GM21825 (cell line): ENCODE measurements at regions not wholly inside any gene's neighbourhood (a gene's known extent, or its start where the extent isn't known, plus 50 kb on each side); places are given as distances from the start of the nearest gene placed in this dataset.

Experiments used
- ATAC-seq: cut with Tn5 transposase; IDR thresholded peaks from one replicate; pipeline ENCODE4 v1.9.1; 2021; ENCODE audit warnings: mild to moderate bottlenecking, moderate library complexity; ENCODE audit not compliant: unreplicated experiment

DNA sequence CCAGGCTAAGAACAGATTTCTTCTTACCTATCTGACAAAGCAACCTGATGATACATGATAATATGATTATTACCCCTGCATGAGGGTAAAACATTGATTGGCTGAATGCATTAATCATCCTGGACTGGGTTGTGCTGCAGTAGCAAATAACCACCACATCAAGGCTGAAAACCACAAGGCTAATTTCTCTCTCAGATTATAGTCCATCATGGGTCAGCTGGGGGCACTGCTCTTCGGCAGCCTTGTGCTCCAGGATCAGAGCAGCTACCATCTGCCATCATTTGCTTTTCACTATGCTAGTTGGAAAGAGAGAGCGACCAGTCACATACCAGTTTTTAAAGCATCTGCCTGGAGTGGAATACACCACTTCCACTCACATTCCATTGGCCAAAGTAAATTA, 383.5 kb downstream of the RASEF start:
- no peak for ATAC-seq

DNA sequence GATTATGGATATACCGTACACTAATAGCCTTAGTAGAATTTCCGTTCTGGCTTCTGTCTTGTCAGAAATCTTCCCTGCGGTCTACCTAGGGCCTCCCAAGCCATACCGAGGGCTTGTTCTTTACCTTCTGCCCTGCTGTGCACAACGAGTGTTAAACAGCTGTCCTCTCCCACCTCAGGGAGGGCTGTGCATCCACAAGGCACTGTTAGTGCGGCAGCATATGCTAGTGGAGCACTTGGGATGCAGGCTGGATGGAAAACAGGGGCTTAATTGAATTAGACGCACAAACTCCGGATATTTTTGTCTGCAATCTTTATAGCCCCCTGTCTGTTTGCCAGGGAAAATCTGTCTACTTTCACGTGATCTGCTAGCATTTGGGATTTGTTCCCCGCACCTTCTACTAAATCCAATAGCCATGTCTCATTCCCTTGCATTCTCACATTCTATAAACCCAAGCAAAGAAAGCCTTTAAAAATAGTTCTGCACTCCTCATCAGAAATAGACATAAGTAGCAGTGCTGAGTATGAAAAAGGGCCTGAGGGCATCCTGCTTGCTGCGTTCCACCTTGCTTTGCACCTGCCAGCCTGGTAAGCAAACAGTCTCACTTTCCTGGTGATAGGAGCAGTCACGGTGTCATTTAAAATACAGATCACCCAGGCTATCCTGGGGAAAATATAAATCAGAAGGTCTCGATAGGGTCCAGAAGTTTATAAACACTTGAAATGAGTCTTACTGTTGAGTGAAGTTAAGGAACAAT, 382.6 kb downstream of the RASEF start:
- no peak for ATAC-seq

- no peak for ATAC-seq
Measured at GRCh38 chr9:82681809-82682208, 381.1 kb downstream of the RASEF start.

DNA sequence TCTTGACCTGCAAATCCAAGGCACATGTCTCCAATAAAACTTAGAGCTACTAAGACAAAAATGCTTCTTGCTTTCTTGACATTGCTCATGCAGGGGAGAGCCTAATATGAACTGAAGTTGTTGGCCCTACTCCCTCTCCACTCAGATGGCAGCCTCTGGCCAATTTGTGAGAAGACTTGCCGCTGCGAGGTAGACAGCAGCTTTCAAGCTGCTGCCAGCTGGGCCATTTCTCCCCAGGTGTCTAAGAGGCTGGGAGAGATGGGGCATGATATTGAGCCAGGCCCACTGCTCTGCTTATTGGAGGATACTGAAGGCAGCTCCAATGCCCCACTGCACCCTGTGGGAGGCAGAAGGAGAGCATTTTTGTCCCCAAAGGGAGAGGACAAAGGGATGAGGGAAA, 380.5 kb downstream of the RASEF start:
- ATAC-seq: no peak

DNA sequence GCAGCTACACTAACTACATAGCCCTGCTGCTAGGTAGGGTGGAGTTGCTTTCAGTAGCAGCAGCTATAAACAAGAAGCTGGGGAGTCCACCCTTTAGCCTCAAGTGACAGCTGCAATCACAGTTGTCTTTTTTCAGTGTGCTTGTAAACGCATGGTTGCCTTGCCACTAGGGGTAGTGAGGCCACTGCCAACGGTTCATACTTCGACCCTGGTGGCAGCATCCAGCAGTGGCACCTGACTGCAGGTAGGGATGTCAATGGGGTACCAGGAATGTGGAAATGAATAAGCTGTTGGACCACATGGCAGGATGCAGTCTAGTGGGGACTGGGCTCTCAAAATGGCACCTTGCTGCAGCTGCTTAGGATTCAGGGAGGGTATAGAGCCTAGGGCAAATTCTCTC, 367.2 kb downstream of the RASEF start:
- no peak for ATAC-seq

- no peak for ATAC-seq
Measured at GRCh38 chr9:82706786-82707185, 356.2 kb downstream of the RASEF start.

DNA sequence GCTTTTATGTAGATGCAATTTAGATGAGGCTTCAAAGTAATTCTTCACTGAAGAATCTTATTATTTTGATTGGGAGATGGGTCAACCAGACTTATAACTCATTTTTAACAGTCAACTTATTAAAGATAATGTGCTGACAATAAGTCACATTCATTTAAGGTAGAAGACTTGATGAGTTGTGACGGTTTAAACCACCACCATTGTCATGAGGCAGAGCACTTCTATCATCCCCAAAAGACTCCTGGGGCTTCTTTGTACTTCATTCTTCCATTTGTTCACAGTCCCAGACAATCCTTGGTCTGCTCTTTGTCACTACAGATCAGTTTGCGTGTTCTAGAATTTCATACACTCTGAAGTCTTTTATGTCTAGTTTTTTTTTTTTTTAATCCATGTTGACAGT, 346.1 kb downstream of the RASEF start:
- no peak for ATAC-seq

DNA sequence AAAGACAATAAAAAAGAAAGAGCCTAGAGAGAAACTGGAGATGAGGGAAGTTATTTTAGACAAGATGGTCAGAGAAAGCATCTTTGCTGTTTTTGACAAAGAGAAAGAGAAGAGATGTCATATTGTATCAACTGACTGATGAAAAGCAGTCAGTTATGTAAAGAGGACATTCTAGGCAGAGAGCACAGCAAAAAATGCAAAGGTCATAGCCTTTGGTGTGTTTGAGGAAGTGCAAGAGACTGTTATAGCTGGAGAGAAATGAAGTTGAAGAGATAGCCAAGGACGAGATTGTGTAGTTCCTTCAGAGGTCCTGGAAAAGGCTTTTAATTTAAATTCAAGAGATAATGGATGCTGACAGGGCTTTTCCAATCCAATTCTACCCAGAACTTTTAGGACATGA, 342.4 kb downstream of the RASEF start:
- no peak for ATAC-seq

- no peak for ATAC-seq
Measured at GRCh38 chr9:82721593-82721992, 341.3 kb downstream of the RASEF start.

GRCh38 chr9:82722051-82722450, 340.9 kb downstream of the RASEF start:
- ATAC-seq: no peak

DNA sequence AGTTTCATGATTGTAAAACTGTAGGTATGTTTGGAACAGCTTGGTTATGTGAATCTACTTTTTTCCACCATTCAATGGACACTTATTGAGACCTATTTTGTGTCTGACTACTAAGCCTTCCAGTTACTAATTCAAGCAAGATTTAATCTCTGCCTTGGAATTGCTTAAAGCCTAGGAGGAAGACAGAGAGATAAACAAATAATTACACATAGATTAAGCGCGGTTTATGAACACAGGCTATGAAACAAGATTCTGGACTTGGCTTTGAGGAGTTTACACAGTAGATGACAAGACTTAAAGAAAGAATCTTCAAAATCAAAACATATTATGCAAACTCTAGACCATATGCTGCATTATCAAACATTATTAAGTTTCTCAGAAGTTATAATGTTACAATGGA, 340.4 kb downstream of the RASEF start:
- no peak for ATAC-seq

- no peak for ATAC-seq
Measured at GRCh38 chr9:82726424-82727276, 336.3 kb downstream of the RASEF start.

GRCh38 chr9:82729141-82729540, 333.8 kb downstream of the RASEF start:
- ATAC-seq: no peak

GRCh38 chr9:82729991-82730589, 332.9 kb downstream of the RASEF start:
- ATAC-seq: no peak

DNA sequence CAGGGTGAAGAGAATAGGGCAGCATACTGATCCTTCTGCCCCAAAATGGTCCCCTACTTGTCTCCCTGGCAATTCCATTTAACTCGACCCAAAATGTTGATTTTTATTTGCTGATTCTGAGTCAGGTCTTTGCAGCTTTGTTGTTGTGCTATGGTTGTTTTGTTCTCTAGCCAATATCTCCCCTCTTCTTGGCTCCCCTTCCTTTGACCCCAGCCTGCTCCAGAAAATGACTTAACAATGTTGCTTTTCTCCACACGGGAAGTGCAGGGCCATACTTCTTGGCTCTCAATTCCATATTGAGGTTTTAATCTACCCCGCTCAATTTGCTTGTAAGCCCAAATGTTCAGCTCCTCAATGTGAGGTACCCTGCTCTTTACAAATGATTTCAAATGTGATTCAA, 330.0 kb downstream of the RASEF start:
- no peak for ATAC-seq

GRCh38 chr9:82736126-82736525, 326.8 kb downstream of the RASEF start:
- no peak for ATAC-seq

GRCh38 chr9:82736701-82737100, 326.2 kb downstream of the RASEF start:
- no peak for ATAC-seq

DNA sequence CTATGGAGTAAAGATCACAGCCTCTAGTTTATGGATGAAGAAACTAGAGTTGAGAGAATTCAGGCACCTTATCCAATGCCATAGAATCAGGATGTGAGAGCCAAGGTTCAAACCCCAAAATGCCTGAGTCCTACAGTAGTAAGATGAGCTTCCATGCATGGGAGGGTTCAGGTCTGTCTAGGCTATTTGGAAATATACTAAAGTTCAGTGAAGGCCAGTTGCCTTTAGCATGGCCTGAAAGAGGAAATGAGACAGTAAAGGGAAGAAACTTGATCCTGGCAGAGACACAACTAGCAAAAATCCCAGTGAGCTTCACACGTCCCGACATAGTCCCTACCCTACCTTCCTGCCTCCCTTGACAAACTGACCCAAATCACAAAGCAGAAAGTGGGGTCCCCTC, 317.0 kb downstream of the RASEF start:
- no peak for ATAC-seq

DNA sequence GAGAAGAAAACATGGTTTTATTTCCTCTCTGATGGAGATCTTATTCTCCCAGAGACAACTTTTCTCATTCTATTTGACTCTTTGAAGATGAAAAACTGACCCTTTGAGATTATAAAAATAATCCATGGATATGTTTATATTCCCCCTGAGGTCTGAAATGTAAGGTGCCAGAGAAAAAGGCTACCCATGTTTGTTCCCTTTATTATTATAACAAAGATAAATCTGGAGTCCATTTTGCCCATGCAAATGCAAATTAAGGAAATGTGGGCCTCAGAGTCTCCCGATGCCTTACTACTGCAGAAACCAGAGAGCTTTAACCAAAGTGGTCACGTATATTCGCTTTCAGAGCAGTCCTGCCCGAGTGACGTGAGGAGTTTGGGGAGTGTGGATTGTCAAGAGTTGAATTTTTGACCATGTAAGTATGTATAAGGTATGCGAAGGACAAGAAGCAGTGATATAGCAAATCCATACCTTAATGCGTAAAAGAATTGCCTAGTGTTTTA, 312.5 kb downstream of the RASEF start:
- no peak for ATAC-seq

GRCh38 chr9:82757924-82758323, 305.0 kb downstream of the RASEF start:
- ATAC-seq: no peak

DNA sequence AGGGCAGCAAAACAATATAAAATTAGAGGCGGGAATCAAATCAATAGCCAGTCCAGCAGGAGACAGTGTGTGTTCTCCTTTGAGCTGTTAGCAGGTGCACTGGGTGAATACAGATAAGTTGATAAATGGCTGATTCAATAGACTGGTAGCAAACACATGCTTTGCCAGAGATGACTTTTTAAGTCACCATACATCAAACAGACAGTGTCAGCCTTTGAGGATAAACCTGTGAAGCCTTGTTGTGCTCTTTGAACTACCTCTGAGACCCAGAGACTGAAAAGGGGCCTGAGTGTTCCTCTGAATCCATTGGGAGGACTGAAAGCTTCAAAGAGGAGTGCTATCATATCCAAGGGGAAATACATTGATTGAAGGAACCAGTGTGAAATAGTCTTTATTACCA, 301.9 kb downstream of the RASEF start:
- no peak for ATAC-seq

- no peak for ATAC-seq
Measured at GRCh38 chr9:82761956-82762355, 301.0 kb downstream of the RASEF start.
